Central memory CD8-positive, alpha-beta T cell (primary cell): ENCODE measurements at regions not wholly inside any gene's neighbourhood (a gene's known extent, or its start where the extent isn't known, plus 50 kb on each side); places are given as distances from the start of the nearest gene placed in this dataset.

Experiments used
- ATAC-seq: fragments of 150-1000 bp; cut with Tn5 transposase; replicated peaks from 2 replicates; pipeline ENCODE4 v1.10.0; 2022; ENCODE audit warnings: mild to moderate bottlenecking, moderate FRiP score, moderate number of reproducible peaks; ENCODE audit not compliant: poor library complexity, severe bottlenecking; ENCODE audit errors: extremely low read depth
- DNase-seq, 2 donors: peaks; one replicate each; pipeline ENCODE4 v3.0.0; 2021; ENCODE audit warnings: low spot score in 2 of 2
- H3K27ac Mint-ChIP-seq: one replicate; pipeline ENCODE4 v1.8.0; 2022; ENCODE audit warnings: low read depth, mild to moderate bottlenecking, moderate library complexity, mixed read lengths
- H3K27me3 Mint-ChIP-seq: one replicate; pipeline ENCODE4 v1.8.0; 2022; ENCODE audit warnings: mixed read lengths
- H3K36me3 Mint-ChIP-seq: one replicate; pipeline ENCODE4 v1.8.0; 2022; ENCODE audit warnings: mild to moderate bottlenecking, moderate library complexity, mixed read lengths; ENCODE audit not compliant: insufficient read depth
- H3K4me1 Mint-ChIP-seq: one replicate; pipeline ENCODE4 v1.8.0; 2022; ENCODE audit warnings: mixed read lengths
- H3K4me3 Mint-ChIP-seq: one replicate; pipeline ENCODE4 v1.8.0; 2022; ENCODE audit warnings: mild to moderate bottlenecking, moderate library complexity, mixed read lengths
- H3K9me3 Mint-ChIP-seq: one replicate; pipeline ENCODE4 v1.8.0; 2022; ENCODE audit warnings: mixed read lengths

- no peak for DNase-seq
- no peaks in the 10 kb centered on the region for H3K36me3 Mint-ChIP-seq
- no peak overlapping the region for H3K4me3 Mint-ChIP-seq
- no peaks in the 10 kb centered on the region for H3K9me3 Mint-ChIP-seq
- ATAC-seq, result no peak
- H3K4me1 Mint-ChIP-seq, result peaks cover 15% of the 10 kb centered on the region
- H3K27ac Mint-ChIP-seq, result no peak overlapping the region
- no peaks in the 10 kb centered on the region for H3K27me3 Mint-ChIP-seq
These were observed 262.5 kb upstream of the TGFBR2 start for GRCh38 chr3:30343861-30344260.

GRCh38 chr3:30344288-30344687 lies 262.1 kb upstream of the TGFBR2 start:
- no peaks in the 10 kb centered on the region for H3K36me3 Mint-ChIP-seq
- peaks cover 15% of the 10 kb centered on the region for H3K4me1 Mint-ChIP-seq
- no peak overlapping the region for H3K4me3 Mint-ChIP-seq
- ATAC-seq, result no peak
- H3K9me3 Mint-ChIP-seq, result no peaks in the 10 kb centered on the region
- DNase-seq, result no peak
- no peaks in the 10 kb centered on the region for H3K27me3 Mint-ChIP-seq
- no peak overlapping the region for H3K27ac Mint-ChIP-seq

GRCh38 chr3:30346933-30347320 lies 259.5 kb upstream of the TGFBR2 start:
- H3K4me1 Mint-ChIP-seq, result peaks cover 28% of the 10 kb centered on the region
- ATAC-seq, result no peak
- no peak overlapping the region for H3K4me3 Mint-ChIP-seq
- no peaks in the 10 kb centered on the region for H3K27me3 Mint-ChIP-seq
- H3K9me3 Mint-ChIP-seq, result no peaks in the 10 kb centered on the region
- no peak overlapping the region for H3K27ac Mint-ChIP-seq
- no peaks in the 10 kb centered on the region for H3K36me3 Mint-ChIP-seq
- no peak for DNase-seq

GRCh38 chr3:30347679-30348216 lies 258.7 kb upstream of the TGFBR2 start:
- H3K27ac Mint-ChIP-seq, result no peak overlapping the region
- DNase-seq, result no peak

GRCh38 chr3:30349507-30349906 lies 256.9 kb upstream of the TGFBR2 start:
- ATAC-seq, result no peak
- Mint-ChIP-seq H3K36me3 (peaks cover 4% of the 10 kb centered on the region), H3K27me3 (no peaks in the 10 kb centered on the region), H3K4me3 (no peak overlapping the region), H3K27ac (no peak overlapping the region), H3K9me3 (no peaks in the 10 kb centered on the region), H3K4me1 (peaks cover 51% of the 10 kb centered on the region)
- no peak for DNase-seq

More at GRCh38 chr3:30347679-30348216, 258.7 kb upstream of the TGFBR2 start:
- Mint-ChIP-seq H3K4me3 (no peak overlapping the region), H3K27me3 (no peaks in the 10 kb centered on the region), H3K4me1 (peaks cover 36% of the 10 kb centered on the region), H3K36me3 (no peaks in the 10 kb centered on the region), H3K9me3 (no peaks in the 10 kb centered on the region)
- peak; percentile 36 for ATAC-seq

- Mint-ChIP-seq H3K27ac (no peak overlapping the region), H3K4me1 (peaks cover 56% of the 10 kb centered on the region), H3K9me3 (no peaks in the 10 kb centered on the region), H3K4me3 (no peak overlapping the region), H3K27me3 (no peaks in the 10 kb centered on the region), H3K36me3 (peaks cover 4% of the 10 kb centered on the region)
- DNase-seq, result no peak
- ATAC-seq, result no peak
These were observed 256.4 kb upstream of the TGFBR2 start for GRCh38 chr3:30350011-30350410.

- DNase-seq (no peak), ATAC-seq (no peak)
- H3K36me3 Mint-ChIP-seq, result peaks cover 4% of the 10 kb centered on the region
- H3K27me3 Mint-ChIP-seq, result no peaks in the 10 kb centered on the region
- peaks cover 63% of the 10 kb centered on the region for H3K4me1 Mint-ChIP-seq
- no peak overlapping the region for H3K27ac Mint-ChIP-seq
- H3K4me3 Mint-ChIP-seq, result no peak overlapping the region
- H3K9me3 Mint-ChIP-seq, result no peaks in the 10 kb centered on the region
These were observed 255.5 kb upstream of the TGFBR2 start for GRCh38 chr3:30350901-30351300.

GRCh38 chr3:30352410-30353318 lies 253.7 kb upstream of the TGFBR2 start:
- no peak for ATAC-seq
- Mint-ChIP-seq H3K4me3 (peak overlapping the region; percentile 40), H3K36me3 (peaks cover 4% of the 10 kb centered on the region), H3K9me3 (no peaks in the 10 kb centered on the region), H3K27me3 (no peaks in the 10 kb centered on the region), H3K27ac (no peak overlapping the region), H3K4me1 (peaks cover 56% of the 10 kb centered on the region)
- DNase-seq, result no peak

GRCh38 chr3:30353711-30354467 lies 252.5 kb upstream of the TGFBR2 start:
- DNase-seq (peak; percentile 23 to 66), ATAC-seq (peak; percentile 100)
- H3K4me3 Mint-ChIP-seq, result peak overlapping the region; percentile 50
- H3K4me1 Mint-ChIP-seq, result peaks cover 47% of the 10 kb centered on the region
- peaks cover 4% of the 10 kb centered on the region for H3K36me3 Mint-ChIP-seq
- H3K9me3 Mint-ChIP-seq, result no peaks in the 10 kb centered on the region
- no peaks in the 10 kb centered on the region for H3K27me3 Mint-ChIP-seq
- peak overlapping the region; percentile 49 for H3K27ac Mint-ChIP-seq

GRCh38 chr3:30354513-30354912 lies 251.9 kb upstream of the TGFBR2 start:
- H3K36me3 Mint-ChIP-seq, result peaks cover 4% of the 10 kb centered on the region
- DNase-seq (no peak), ATAC-seq (no peak)
- H3K27me3 Mint-ChIP-seq, result no peaks in the 10 kb centered on the region
- no peaks in the 10 kb centered on the region for H3K9me3 Mint-ChIP-seq
- peak overlapping the region; percentile 50 for H3K4me3 Mint-ChIP-seq
- H3K4me1 Mint-ChIP-seq, result peaks cover 47% of the 10 kb centered on the region
- H3K27ac Mint-ChIP-seq, result peak overlapping the region; percentile 49

GRCh38 chr3:30354972-30355371 lies 251.4 kb upstream of the TGFBR2 start:
- peaks cover 6% of the 10 kb centered on the region for H3K36me3 Mint-ChIP-seq
- no peak overlapping the region for H3K27ac Mint-ChIP-seq
- H3K27me3 Mint-ChIP-seq, result no peaks in the 10 kb centered on the region
- peaks cover 47% of the 10 kb centered on the region for H3K4me1 Mint-ChIP-seq
- no peaks in the 10 kb centered on the region for H3K9me3 Mint-ChIP-seq
- DNase-seq (no peak), ATAC-seq (no peak)
- H3K4me3 Mint-ChIP-seq, result peak overlapping the region; percentile 50

GRCh38 chr3:30355622-30356021 lies 250.8 kb upstream of the TGFBR2 start:
- Mint-ChIP-seq H3K4me1 (peaks cover 42% of the 10 kb centered on the region), H3K9me3 (no peaks in the 10 kb centered on the region), H3K27ac (no peak overlapping the region), H3K36me3 (peaks cover 6% of the 10 kb centered on the region), H3K4me3 (no peak overlapping the region), H3K27me3 (no peaks in the 10 kb centered on the region)
- no peak for ATAC-seq
- DNase-seq, result no peak
